Nephron (organoid): ENCODE measurements at regions not wholly inside any gene's neighbourhood (a gene's known extent, or its start where the extent isn't known, plus 50 kb on each side); places are given as distances from the start of the nearest gene placed in this dataset.

Experiments used
- H3K27ac Mint-ChIP-seq, 3 experiments: 2 replicates each; pipeline ENCODE4 v1.8.0; 2020; ENCODE audit warnings: mixed read lengths in 3 of 3, mild to moderate bottlenecking in 2 of 3, moderate library complexity in 1 of 3
- H3K27me3 Mint-ChIP-seq: 2 replicates; pipeline ENCODE4 v1.8.0; 2021; ENCODE audit warnings: low read depth, mild to moderate bottlenecking, moderate library complexity, mixed read lengths
- H3K36me3 Mint-ChIP-seq: 2 replicates; pipeline ENCODE4 v1.8.0; 2020; ENCODE audit warnings: low read depth, mixed read lengths
- H3K4me1 Mint-ChIP-seq: 2 replicates; pipeline ENCODE4 v1.8.0; 2020; ENCODE audit warnings: mixed read lengths
- H3K4me3 Mint-ChIP-seq, 3 experiments: 2 replicates each; pipeline ENCODE4 v1.8.0; 2020; ENCODE audit warnings: mild to moderate bottlenecking in 3 of 3, mixed read lengths in 3 of 3, moderate library complexity in 2 of 3
- H3K9me3 Mint-ChIP-seq: 2 replicates; pipeline ENCODE4 v1.8.0; 2020; ENCODE audit warnings: mixed read lengths
- TF ChIP-seq, protein P1 (sequence below), 3 experiments: fragments of 200-600 bp; sonication (generic); IDR thresholded peaks; one replicate each; pipeline ENCODE4 v1.5.0; 2021; ENCODE audit warnings: antibody characterized with exemption in 3 of 3; ENCODE audit not compliant: unreplicated experiment in 3 of 3

GRCh38 chr1:56081173-56081572 lies 498.2 kb downstream of the PLPP3 start:
- Mint-ChIP-seq H3K36me3 (no peaks in the 10 kb centered on the region), H3K4me3 (no peak overlapping the region), H3K27ac (peak overlapping the region in 2 of 3 experiments; percentile 23 to 60), H3K27me3 (peaks cover 4% of the 10 kb centered on the region), H3K4me1 (peaks cover 20% of the 10 kb centered on the region), H3K9me3 (peaks cover 7% of the 10 kb centered on the region)
- TF ChIP-seq, protein P1, sequence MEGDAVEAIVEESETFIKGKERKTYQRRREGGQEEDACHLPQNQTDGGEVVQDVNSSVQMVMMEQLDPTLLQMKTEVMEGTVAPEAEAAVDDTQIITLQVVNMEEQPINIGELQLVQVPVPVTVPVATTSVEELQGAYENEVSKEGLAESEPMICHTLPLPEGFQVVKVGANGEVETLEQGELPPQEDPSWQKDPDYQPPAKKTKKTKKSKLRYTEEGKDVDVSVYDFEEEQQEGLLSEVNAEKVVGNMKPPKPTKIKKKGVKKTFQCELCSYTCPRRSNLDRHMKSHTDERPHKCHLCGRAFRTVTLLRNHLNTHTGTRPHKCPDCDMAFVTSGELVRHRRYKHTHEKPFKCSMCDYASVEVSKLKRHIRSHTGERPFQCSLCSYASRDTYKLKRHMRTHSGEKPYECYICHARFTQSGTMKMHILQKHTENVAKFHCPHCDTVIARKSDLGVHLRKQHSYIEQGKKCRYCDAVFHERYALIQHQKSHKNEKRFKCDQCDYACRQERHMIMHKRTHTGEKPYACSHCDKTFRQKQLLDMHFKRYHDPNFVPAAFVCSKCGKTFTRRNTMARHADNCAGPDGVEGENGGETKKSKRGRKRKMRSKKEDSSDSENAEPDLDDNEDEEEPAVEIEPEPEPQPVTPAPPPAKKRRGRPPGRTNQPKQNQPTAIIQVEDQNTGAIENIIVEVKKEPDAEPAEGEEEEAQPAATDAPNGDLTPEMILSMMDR (IDR thresholded peaks at IDR 0.05; ENCODE audit: unreplicated experiment in 3 of 3) = no peak

- TF ChIP-seq, protein P1 (IDR thresholded peaks at IDR 0.05; ENCODE audit: unreplicated experiment in 3 of 3) = no peak
- Mint-ChIP-seq H3K4me1 (peaks cover 20% of the 10 kb centered on the region), H3K27me3 (peaks cover 4% of the 10 kb centered on the region), H3K4me3 (no peak overlapping the region), H3K9me3 (peaks cover 11% of the 10 kb centered on the region), H3K27ac (no peak overlapping the region), H3K36me3 (no peaks in the 10 kb centered on the region)
Measured at GRCh38 chr1:56080123-56080522, 499.2 kb downstream of the PLPP3 start.

- Mint-ChIP-seq H3K4me3 (no peak overlapping the region), H3K4me1 (peaks cover 22% of the 10 kb centered on the region), H3K36me3 (no peaks in the 10 kb centered on the region), H3K27ac (no peak overlapping the region), H3K9me3 (peaks cover 13% of the 10 kb centered on the region), H3K27me3 (peaks cover 4% of the 10 kb centered on the region)
- TF ChIP-seq, protein P1 (IDR thresholded peaks at IDR 0.05; ENCODE audit: unreplicated experiment in 3 of 3) = no peak
Measured at GRCh38 chr1:56079391-56079790, 500.0 kb downstream of the PLPP3 start.

GRCh38 chr1:56077206-56077605 lies 502.2 kb downstream of the PLPP3 start:
- Mint-ChIP-seq H3K4me1 (peaks cover 34% of the 10 kb centered on the region), H3K9me3 (peaks cover 13% of the 10 kb centered on the region), H3K27ac (no peak overlapping the region), H3K36me3 (no peaks in the 10 kb centered on the region), H3K4me3 (no peak overlapping the region), H3K27me3 (peaks cover 4% of the 10 kb centered on the region)
- TF ChIP-seq, protein P1 (IDR thresholded peaks at IDR 0.05; ENCODE audit: unreplicated experiment in 3 of 3) = no peak

DNA sequence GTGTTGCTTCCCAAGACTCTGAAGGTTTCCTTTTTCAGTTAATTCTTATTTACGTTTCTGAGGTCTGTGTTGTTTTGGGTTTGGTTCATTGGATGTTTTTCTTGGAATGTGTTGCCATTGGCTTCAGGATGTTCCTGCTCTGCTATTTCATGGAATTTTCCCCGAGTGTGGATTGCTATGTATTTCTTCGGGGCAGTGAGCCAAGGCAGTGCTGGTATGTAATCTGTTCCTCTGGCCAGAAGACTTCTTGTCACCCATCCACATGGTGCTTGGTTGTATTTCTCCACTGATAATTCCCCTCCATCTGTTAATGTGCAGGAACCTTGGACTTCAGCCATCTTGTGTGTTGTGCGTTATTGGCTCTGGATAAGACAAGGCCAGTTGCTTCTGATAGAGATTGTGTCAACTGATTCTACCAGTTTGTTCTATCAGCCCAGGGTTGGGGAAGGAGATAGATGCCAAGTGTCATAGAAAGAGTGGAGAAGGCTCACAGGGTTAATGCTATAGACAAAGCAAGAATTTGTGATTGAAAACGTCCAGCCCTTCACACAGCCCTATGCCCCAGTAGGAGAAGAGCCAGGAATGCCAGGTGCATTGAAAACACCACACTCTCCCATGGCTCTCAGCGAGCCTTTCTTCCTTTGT lies 505.2 kb downstream of the PLPP3 start:
- Mint-ChIP-seq H3K36me3 (no peaks in the 10 kb centered on the region), H3K4me3 (peak overlapping the region in 1 of 3 experiments; percentile 29), H3K9me3 (peaks cover 10% of the 10 kb centered on the region), H3K27ac (peak overlapping the region in 2 of 3 experiments; percentile 84 to 90), H3K27me3 (no peaks in the 10 kb centered on the region), H3K4me1 (peaks cover 39% of the 10 kb centered on the region)
- TF ChIP-seq, protein P1 (IDR thresholded peaks at IDR 0.05; ENCODE audit: unreplicated experiment in 3 of 3) = no peak

- Mint-ChIP-seq H3K36me3 (no peaks in the 10 kb centered on the region), H3K27ac (peak overlapping the region in 2 of 3 experiments; percentile 84 to 90), H3K27me3 (no peaks in the 10 kb centered on the region), H3K9me3 (peaks cover 10% of the 10 kb centered on the region), H3K4me1 (peaks cover 44% of the 10 kb centered on the region), H3K4me3 (peak overlapping the region in 1 of 3 experiments; percentile 29)
- TF ChIP-seq, protein P1 (IDR thresholded peaks at IDR 0.05; ENCODE audit: unreplicated experiment in 3 of 3) = no peak
Measured at GRCh38 chr1:56073614-56074006, 505.8 kb downstream of the PLPP3 start.
